Colonic mucosa (tissue), 4 donors: ENCODE measurements at regions not wholly inside any gene's neighbourhood (a gene's known extent, or its start where the extent isn't known, plus 50 kb on each side); places are given as distances from the start of the nearest gene placed in this dataset.

Experiments used
- DNase-seq: peaks from one replicate; pipeline ENCODE4 v3.0.0-alpha.2; 2020
- H3K27ac ChIP-seq: fragments of 200-600 bp; one replicate; pipeline ENCODE4 v1.8.0; 2021
- H3K27me3 ChIP-seq: fragments of 200-600 bp; one replicate; pipeline ENCODE4 v1.8.0; 2021
- H3K36me3 ChIP-seq: fragments of 200-600 bp; one replicate; pipeline ENCODE4 v1.8.0; 2021
- H3K4me1 ChIP-seq: fragments of 200-600 bp; one replicate; pipeline ENCODE4 v1.8.0; 2021; ENCODE audit warnings: mild to moderate bottlenecking
- H3K4me3 ChIP-seq: fragments of 200-600 bp; one replicate; pipeline ENCODE4 v1.8.0; 2021
- H3K9ac ChIP-seq, 2 donors: one replicate each; pipeline ENCODE4 v1.7.0; 2013; ENCODE audit warnings: control low read depth in 2 of 2, low read depth in 2 of 2, low read length in 2 of 2
- H3K9me3 ChIP-seq: fragments of 200-600 bp; one replicate; pipeline ENCODE4 v1.8.0; 2021
- intact Hi-C: fragments of 100-400 bp; cut with DNase I; formaldehyde crosslinking; loops from one replicate; pipeline ENCODE4 v1.14.1; 2022
- TF ChIP-seq, protein P1 (sequence below): fragments of 200-600 bp; IDR thresholded peaks from one replicate; pipeline ENCODE4 v1.8.0; 2022; ENCODE audit warnings: antibody characterized with exemption, mild to moderate bottlenecking
- donor health status: healthy.
- donor health status: DM: no; HTN: no; CAD: no.
- donor health status: DM: no; HTN: no; CAD: no.

- no peaks in the 10 kb centered on the region for H3K36me3 ChIP-seq
- H3K27me3 ChIP-seq, result no peaks in the 10 kb centered on the region
- H3K27ac ChIP-seq, result no peak overlapping the region
- TF ChIP-seq, protein P1, sequence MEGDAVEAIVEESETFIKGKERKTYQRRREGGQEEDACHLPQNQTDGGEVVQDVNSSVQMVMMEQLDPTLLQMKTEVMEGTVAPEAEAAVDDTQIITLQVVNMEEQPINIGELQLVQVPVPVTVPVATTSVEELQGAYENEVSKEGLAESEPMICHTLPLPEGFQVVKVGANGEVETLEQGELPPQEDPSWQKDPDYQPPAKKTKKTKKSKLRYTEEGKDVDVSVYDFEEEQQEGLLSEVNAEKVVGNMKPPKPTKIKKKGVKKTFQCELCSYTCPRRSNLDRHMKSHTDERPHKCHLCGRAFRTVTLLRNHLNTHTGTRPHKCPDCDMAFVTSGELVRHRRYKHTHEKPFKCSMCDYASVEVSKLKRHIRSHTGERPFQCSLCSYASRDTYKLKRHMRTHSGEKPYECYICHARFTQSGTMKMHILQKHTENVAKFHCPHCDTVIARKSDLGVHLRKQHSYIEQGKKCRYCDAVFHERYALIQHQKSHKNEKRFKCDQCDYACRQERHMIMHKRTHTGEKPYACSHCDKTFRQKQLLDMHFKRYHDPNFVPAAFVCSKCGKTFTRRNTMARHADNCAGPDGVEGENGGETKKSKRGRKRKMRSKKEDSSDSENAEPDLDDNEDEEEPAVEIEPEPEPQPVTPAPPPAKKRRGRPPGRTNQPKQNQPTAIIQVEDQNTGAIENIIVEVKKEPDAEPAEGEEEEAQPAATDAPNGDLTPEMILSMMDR, result no peak
- no peaks in the 10 kb centered on the region for H3K4me1 ChIP-seq
- intact Hi-C loops, result no loop called here
- no peak overlapping the region for H3K9ac ChIP-seq
- H3K9me3 ChIP-seq, result no peaks in the 10 kb centered on the region
- no peak for DNase-seq
- H3K4me3 ChIP-seq, result no peak overlapping the region
Observed at GRCh38 chr18:39945076-39945475, 2010.0 kb upstream of the PIK3C3 start.

DNA sequence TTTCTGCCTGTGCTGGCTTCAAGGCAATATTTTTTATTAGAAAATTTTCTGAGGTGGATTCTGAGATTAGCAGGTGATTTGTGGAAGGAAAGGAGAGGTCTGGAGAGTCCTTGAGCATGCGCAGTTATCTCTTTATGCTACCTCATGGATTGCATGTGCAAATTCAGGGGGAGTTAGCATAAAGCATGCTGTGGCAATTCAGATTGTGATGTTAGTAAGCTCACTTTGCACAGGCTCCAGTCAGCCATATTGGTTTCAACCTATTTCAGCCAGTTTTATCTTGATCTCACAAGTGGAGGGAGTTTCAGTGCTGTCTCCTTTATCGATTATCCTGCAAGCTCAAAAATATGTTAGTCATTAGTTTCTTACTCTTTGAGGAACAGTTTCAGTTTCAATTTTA is 2012.3 kb upstream of the PIK3C3 start:
- TF ChIP-seq, protein P1, result no peak
- H3K4me3 ChIP-seq, result no peak overlapping the region
- intact Hi-C loops, result no loop called here
- no peaks in the 10 kb centered on the region for H3K4me1 ChIP-seq
- DNase-seq, result no peak
- no peak overlapping the region for H3K27ac ChIP-seq
- no peaks in the 10 kb centered on the region for H3K27me3 ChIP-seq
- H3K9me3 ChIP-seq, result no peaks in the 10 kb centered on the region
- no peaks in the 10 kb centered on the region for H3K36me3 ChIP-seq
- no peak overlapping the region for H3K9ac ChIP-seq

- Histone ChIP-seq H3K36me3 (no peaks in the 10 kb centered on the region), H3K4me1 (no peaks in the 10 kb centered on the region), H3K27me3 (no peaks in the 10 kb centered on the region), H3K27ac (no peak overlapping the region), H3K9ac (no peak overlapping the region), H3K9me3 (no peaks in the 10 kb centered on the region), H3K4me3 (no peak overlapping the region)
- TF ChIP-seq, protein P1, result no peak
- no peak for DNase-seq
- intact Hi-C loops, result no loop called here
Observed at GRCh38 chr18:39938676-39939608, 2016.1 kb upstream of the PIK3C3 start.

GRCh38 chr18:39935598-39935997 is 2019.4 kb upstream of the PIK3C3 start:
- intact Hi-C loops, result no loop called here
- no peak overlapping the region for H3K9ac ChIP-seq
- no peak overlapping the region for H3K27ac ChIP-seq
- H3K4me3 ChIP-seq, result no peak overlapping the region
- DNase-seq, result no peak
- H3K27me3 ChIP-seq, result no peaks in the 10 kb centered on the region
- no peaks in the 10 kb centered on the region for H3K36me3 ChIP-seq
- TF ChIP-seq, protein P1, result no peak
- H3K9me3 ChIP-seq, result no peaks in the 10 kb centered on the region
- H3K4me1 ChIP-seq, result no peaks in the 10 kb centered on the region

DNA sequence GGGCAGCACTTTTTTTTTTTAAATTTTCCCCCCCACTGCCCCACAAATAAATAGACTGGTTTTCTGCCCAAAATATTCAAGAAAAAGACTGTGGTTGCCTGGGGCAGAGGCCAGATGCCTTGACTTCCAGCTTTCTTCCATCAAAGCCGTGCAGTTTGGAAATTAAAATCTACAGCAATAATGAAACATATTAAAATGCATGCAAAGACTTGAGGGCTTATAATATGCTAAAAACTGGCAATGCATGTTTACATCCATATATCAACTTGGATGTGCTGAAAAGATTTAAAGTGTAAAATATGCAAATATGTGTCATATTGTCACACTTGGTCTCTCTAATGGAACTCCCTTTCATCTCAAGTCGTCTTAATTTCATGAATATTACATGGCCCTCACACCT is 2036.2 kb upstream of the PIK3C3 start:
- H3K9ac ChIP-seq, result no peak overlapping the region
- no peaks in the 10 kb centered on the region for H3K27me3 ChIP-seq
- H3K36me3 ChIP-seq, result no peaks in the 10 kb centered on the region
- H3K27ac ChIP-seq, result no peak overlapping the region
- no peaks in the 10 kb centered on the region for H3K9me3 ChIP-seq
- H3K4me3 ChIP-seq, result no peak overlapping the region
- H3K4me1 ChIP-seq, result no peaks in the 10 kb centered on the region
- intact Hi-C loops, result no loop called here
- TF ChIP-seq, protein P1, result no peak
- DNase-seq, result no peak
